Prostate gland (tissue), 2 donors: ENCODE measurements at regions not wholly inside any gene's neighbourhood (a gene's known extent, or its start where the extent isn't known, plus 50 kb on each side); places are given as distances from the start of the nearest gene placed in this dataset.

ENCODE experiments used
- DNase-seq: peaks from one replicate; pipeline ENCODE4 v3.0.0-alpha.2; 2019; ENCODE audit warnings: low spot score
- H3K27ac ChIP-seq, 2 donors: fragments of 200-600 bp; sonication (generic); 2 replicates each; pipeline ENCODE4 v1.5.1; 2017 to 2019
- H3K27me3 ChIP-seq: fragments of 200-600 bp; sonication (generic); replicated peaks from 2 replicates; pipeline ENCODE4 v1.5.1; 2019; ENCODE audit not compliant: insufficient read depth
- H3K36me3 ChIP-seq, 2 donors: fragments of 200-600 bp; sonication (generic); 1 replicate in 1 of 2; 2 replicates in 1 of 2; pipeline versions ENCODE4 v1.5.1 to v1.8.1; 2017 to 2019
- H3K4me1 ChIP-seq: fragments of 200-600 bp; sonication (generic); replicated peaks from 2 replicates; pipeline ENCODE4 v1.5.1; 2019
- H3K4me3 ChIP-seq, 2 donors: fragments of 200-600 bp; sonication (generic); 2 replicates each; pipeline ENCODE4 v1.5.1; 2017 to 2019
- H3K9me3 ChIP-seq: fragments of 200-600 bp; sonication (generic); 2 replicates; pipeline ENCODE4 v1.5.1; 2017
- POLR2A ChIP-seq: fragments of 450-650 bp; IDR thresholded peaks from one replicate; pipeline ENCODE4 v1.6.1; 2016; ENCODE audit warnings: antibody characterized with exemption, mild to moderate bottlenecking
- POLR2AphosphoS5 ChIP-seq: sonication (generic); formaldehyde crosslinking; IDR thresholded peaks from one replicate; pipeline ENCODE4 v1.6.1; 2017; ENCODE audit warnings: antibody characterized with exemption
- WGBS: methylation state at CpG from one replicate; pipeline ENCODE4 v1.1.5; 2018; 5-methylcytosine and 5-hydroxymethylcytosine counted together
- intact Hi-C: fragments of 100-400 bp; cut with DNase I; formaldehyde crosslinking; loops from one replicate; pipeline ENCODE4 v1.14.2; 2022
- TF ChIP-seq, protein P1 (sequence below), 4 experiments: fragments of 200-600 bp in 2 of 4; fragments of 450-650 bp in 2 of 4; sonication (generic) in 2 of 4; IDR thresholded peaks; 1 replicate in 3 of 4; 2 replicates in 1 of 4; pipeline ENCODE4 v1.5.1; 2016 to 2019; ENCODE audit warnings: antibody characterized with exemption in 4 of 4, mild to moderate bottlenecking in 2 of 4, moderate library complexity in 2 of 4

DNA sequence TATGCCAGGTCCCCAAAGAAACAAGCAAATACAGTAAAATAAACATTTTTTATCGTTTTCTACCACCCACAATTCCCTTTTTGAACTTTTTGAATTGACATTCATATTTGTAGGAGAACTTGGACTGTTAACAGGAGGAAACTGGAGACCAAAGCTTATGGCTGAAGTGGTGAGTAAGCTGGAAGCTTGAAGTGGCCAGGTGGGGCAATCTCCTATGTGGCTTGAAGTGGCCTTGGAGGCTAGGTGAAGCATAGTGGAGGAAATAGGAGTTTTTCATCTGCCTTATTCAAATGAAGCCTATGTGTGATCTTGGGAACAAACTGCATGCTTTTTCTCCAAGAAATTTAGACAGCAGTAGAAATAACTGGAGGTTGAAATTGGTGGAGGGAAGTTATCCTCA, 962.9 kb upstream of the FANCL start:
- Histone ChIP-seq H3K4me1 (no peaks in the 10 kb centered on the region), H3K27me3 (no peaks in the 10 kb centered on the region), H3K27ac (no peak overlapping the region), H3K36me3 (no peaks in the 10 kb centered on the region), H3K9me3 (no peaks in the 10 kb centered on the region), H3K4me3 (no peak overlapping the region)
- intact Hi-C loops, result no loop called here
- 74% methylated on average over 1 of the region's 1 CpG for WGBS
- TF ChIP-seq, protein P1, sequence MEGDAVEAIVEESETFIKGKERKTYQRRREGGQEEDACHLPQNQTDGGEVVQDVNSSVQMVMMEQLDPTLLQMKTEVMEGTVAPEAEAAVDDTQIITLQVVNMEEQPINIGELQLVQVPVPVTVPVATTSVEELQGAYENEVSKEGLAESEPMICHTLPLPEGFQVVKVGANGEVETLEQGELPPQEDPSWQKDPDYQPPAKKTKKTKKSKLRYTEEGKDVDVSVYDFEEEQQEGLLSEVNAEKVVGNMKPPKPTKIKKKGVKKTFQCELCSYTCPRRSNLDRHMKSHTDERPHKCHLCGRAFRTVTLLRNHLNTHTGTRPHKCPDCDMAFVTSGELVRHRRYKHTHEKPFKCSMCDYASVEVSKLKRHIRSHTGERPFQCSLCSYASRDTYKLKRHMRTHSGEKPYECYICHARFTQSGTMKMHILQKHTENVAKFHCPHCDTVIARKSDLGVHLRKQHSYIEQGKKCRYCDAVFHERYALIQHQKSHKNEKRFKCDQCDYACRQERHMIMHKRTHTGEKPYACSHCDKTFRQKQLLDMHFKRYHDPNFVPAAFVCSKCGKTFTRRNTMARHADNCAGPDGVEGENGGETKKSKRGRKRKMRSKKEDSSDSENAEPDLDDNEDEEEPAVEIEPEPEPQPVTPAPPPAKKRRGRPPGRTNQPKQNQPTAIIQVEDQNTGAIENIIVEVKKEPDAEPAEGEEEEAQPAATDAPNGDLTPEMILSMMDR (IDR thresholded peaks at IDR 0.05), result no peak
- no peak for TF ChIP-seq POLR2A
- TF ChIP-seq POLR2AphosphoS5, result no peak
- DNase-seq, result no peak

DNA sequence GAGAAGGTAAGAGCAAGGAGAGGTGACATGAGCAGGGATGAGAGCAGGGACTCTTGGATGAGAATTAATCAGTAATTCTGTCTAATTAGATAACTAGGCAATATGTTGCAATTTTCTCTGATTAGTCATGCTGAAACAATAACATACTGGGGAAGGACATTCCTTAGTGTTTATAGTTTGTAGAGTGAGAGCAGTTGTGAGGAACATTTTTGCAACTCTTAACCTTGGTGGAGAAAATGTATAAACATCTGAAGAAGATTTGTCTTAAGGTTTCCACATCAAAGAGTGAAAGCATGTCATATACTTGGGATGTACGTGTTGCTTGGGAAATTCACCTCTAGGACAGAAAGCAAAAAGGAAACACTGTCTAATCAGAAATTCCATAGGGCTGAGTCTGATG, 955.4 kb upstream of the FANCL start:
- no peak overlapping the region for H3K27ac ChIP-seq
- WGBS, result 68% methylated on average over 1 of the region's 1 CpG
- no peak for DNase-seq

DNA sequence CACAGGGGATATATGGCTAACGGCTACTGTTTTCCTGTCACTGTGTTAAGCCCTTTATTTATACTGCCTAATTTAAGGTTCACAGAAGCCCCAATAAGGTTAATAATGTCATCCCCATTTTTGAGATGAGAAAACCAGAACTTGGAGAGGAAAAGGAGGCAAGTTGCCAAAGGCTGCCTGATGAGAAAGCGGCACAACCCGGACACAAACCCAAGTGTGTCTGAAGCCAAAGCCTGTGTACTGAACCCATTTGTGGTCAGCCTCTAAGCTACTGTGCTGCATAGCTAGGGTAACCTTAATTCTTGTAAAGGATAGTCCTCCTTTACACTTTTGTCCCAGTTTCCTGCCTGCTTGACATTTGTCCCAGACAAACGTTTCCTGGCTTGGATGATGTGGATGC, 954.7 kb upstream of the FANCL start:
- TF ChIP-seq POLR2A (no peak), POLR2AphosphoS5 (no peak)
- TF ChIP-seq, protein P1 (IDR thresholded peaks at IDR 0.05), result no peak
- intact Hi-C loops, result no loop called here
- no peak overlapping the region for H3K4me3 ChIP-seq
- DNase-seq, result no peak
- WGBS, result 80% methylated on average over 4 of the region's 4 CpGs
- no peaks in the 10 kb centered on the region for H3K36me3 ChIP-seq
- H3K27ac ChIP-seq, result no peak overlapping the region
- no peaks in the 10 kb centered on the region for H3K9me3 ChIP-seq
- no peaks in the 10 kb centered on the region for H3K4me1 ChIP-seq
- H3K27me3 ChIP-seq, result no peaks in the 10 kb centered on the region

More for the DNA sequence above, 955.4 kb upstream of the FANCL start:
- Histone ChIP-seq H3K4me1 (no peaks in the 10 kb centered on the region), H3K4me3 (no peak overlapping the region), H3K27me3 (no peaks in the 10 kb centered on the region), H3K9me3 (no peaks in the 10 kb centered on the region), H3K36me3 (no peaks in the 10 kb centered on the region)
- intact Hi-C loops, result no loop called here
- TF ChIP-seq POLR2A (no peak), POLR2AphosphoS5 (no peak)
- TF ChIP-seq, protein P1 (IDR thresholded peaks at IDR 0.05), result no peak

DNA sequence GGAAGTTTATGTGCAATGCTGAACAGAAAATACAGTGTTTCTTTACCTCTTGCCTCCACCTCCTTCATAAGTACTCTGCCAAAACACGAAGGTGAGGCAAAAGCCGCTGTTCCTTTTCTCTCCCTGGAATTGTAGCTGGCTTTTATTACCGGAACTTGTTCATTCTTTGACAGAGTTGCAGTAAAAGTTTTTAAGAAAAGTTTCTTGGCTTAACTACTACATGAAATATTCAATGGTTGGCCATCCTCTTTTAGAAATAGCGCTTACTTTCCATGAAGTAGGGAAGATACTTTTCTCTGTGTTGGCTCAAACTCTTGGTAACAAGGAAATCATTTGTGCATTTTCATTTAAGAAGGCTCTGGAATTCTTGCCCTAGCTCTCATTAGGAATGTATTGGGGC, 950.7 kb upstream of the FANCL start:
- DNase-seq, result no peak
- TF ChIP-seq POLR2A (no peak), POLR2AphosphoS5 (no peak)
- TF ChIP-seq, protein P1 (IDR thresholded peaks at IDR 0.05), result no peak
- WGBS, result 43% methylated on average over 4 of the region's 4 CpGs
- H3K4me3 ChIP-seq, result no peak overlapping the region
- no peaks in the 10 kb centered on the region for H3K4me1 ChIP-seq
- H3K27me3 ChIP-seq, result no peaks in the 10 kb centered on the region
- intact Hi-C loops, result no loop called here
- no peaks in the 10 kb centered on the region for H3K9me3 ChIP-seq
- H3K36me3 ChIP-seq, result no peaks in the 10 kb centered on the region
- no peak overlapping the region for H3K27ac ChIP-seq

DNA sequence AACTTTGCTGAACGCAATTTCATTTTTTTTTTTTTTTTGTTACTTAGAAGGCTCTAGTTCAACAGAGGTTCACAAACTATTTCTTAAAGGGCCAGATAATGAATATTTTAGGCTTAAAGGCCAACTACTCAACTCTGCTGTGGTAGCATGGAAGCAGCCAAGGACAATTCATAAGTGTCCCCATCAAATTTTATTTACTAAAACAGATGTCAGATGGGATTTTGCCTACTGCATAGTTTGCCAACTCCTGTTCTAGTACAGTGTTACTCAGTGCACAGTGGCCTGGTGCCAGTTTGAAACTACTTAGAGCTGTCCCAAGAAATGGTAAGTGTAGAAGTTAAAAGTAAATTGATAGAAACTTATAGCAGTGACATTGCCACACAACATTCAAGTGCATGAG, 949.4 kb upstream of the FANCL start:
- intact Hi-C loops, result no loop called here
- WGBS, result 63% methylated on average over 1 of the region's 1 CpG
- DNase-seq, result no peak
- H3K27me3 ChIP-seq, result no peaks in the 10 kb centered on the region
- no peaks in the 10 kb centered on the region for H3K36me3 ChIP-seq
- no peak overlapping the region for H3K27ac ChIP-seq
- H3K9me3 ChIP-seq, result no peaks in the 10 kb centered on the region
- TF ChIP-seq POLR2AphosphoS5 (no peak), POLR2A (no peak)
- TF ChIP-seq, protein P1 (IDR thresholded peaks at IDR 0.05), result no peak
- no peaks in the 10 kb centered on the region for H3K4me1 ChIP-seq
- H3K4me3 ChIP-seq, result no peak overlapping the region
